GM21529 (cell line): ENCODE measurements at regions not wholly inside any gene's neighbourhood (a gene's known extent, or its start where the extent isn't known, plus 50 kb on each side); places are given as distances from the start of the nearest gene placed in this dataset.

Source experiments
- ATAC-seq: cut with Tn5 transposase; IDR thresholded peaks from one replicate; pipeline ENCODE4 v1.9.1; 2021; ENCODE audit not compliant: unreplicated experiment

- no peak for ATAC-seq
These were observed 69.5 kb upstream of the SUCLG2 start for GRCh38 chr3:67723863-67724262.

GRCh38 chr3:67719333-67719732, 64.9 kb upstream of the SUCLG2 start:
- ATAC-seq, result no peak

- ATAC-seq, result no peak
These were observed 61.6 kb upstream of the SUCLG2 start for GRCh38 chr3:67715971-67716370.

- no peak for ATAC-seq
These were observed 59.5 kb upstream of the SUCLG2 start for GRCh38 chr3:67713764-67714469.

- no peak for ATAC-seq
These were observed 57.8 kb upstream of the SUCLG2 start for GRCh38 chr3:67712259-67712658.

GRCh38 chr3:67710396-67710795, 56.0 kb upstream of the SUCLG2 start:
- ATAC-seq, result no peak

GRCh38 chr3:67706934-67707333, 52.5 kb upstream of the SUCLG2 start:
- ATAC-seq, result no peak

- no peak for ATAC-seq
These were observed 49.9 kb upstream of the SUCLG2 start for GRCh38 chr3:67704322-67704721.
